Adrenal gland (tissue), 9 donors: ENCODE measurements at regions not wholly inside any gene's neighbourhood (a gene's known extent, or its start where the extent isn't known, plus 50 kb on each side); places are given as distances from the start of the nearest gene placed in this dataset.

Experiments used
- DNase-seq, 7 donors: peaks; one replicate each; pipeline ENCODE4 v3.0.0-alpha.2; 2019 to 2020
- H3K27ac ChIP-seq, 5 donors: fragments of 200-600 bp; sonication (generic) in 4 of 5; 1 replicate in 3 of 5; 2 replicates in 2 of 5; pipeline versions ENCODE4 v1.5.1 to v1.8.0; 2016 to 2020; ENCODE audit warnings: mild to moderate bottlenecking in 1 of 5
- H3K27me3 ChIP-seq: fragments of 200-600 bp; 2 replicates; pipeline ENCODE4 v1.8.0; 2021
- H3K36me3 ChIP-seq, 2 donors: fragments of 200-600 bp; replicated peaks in 1 of 2; 1 replicate in 1 of 2; 2 replicates in 1 of 2; pipeline versions ENCODE4 v1.5.1 to v1.8.0; 2018 to 2022
- H3K4me1 ChIP-seq, 2 donors: fragments of 200-600 bp; replicated peaks in 1 of 2; 1 replicate in 1 of 2; 2 replicates in 1 of 2; pipeline versions ENCODE4 v1.5.1 to v1.8.0; 2018 to 2021
- H3K4me3 ChIP-seq, 4 donors: fragments of 200-600 bp; sonication (generic) in 3 of 4; one replicate each; pipeline ENCODE4 v1.5.1; 2016 to 2018
- H3K9me3 ChIP-seq, 3 donors: fragments of 200-600 bp; sonication (generic) in 1 of 3; replicated peaks in 1 of 3; 1 replicate in 2 of 3; 2 replicates in 1 of 3; pipeline versions ENCODE4 v1.5.1 to v1.8.0; 2016 to 2021
- POLR2A ChIP-seq, 2 donors: fragments of 450-650 bp; IDR thresholded peaks; one replicate each; pipeline ENCODE4 v1.6.1; 2017; ENCODE audit warnings: antibody characterized with exemption in 2 of 2, mild to moderate bottlenecking in 2 of 2, moderate library complexity in 1 of 2
- WGBS, 4 donors: extraction: QIAGEN DNeasy Blood & Tissue Kit in 2 of 4; methylation state at CpG; one replicate each; pipeline versions ENCODE4 v1.1.5 to v1.1.7; 2013 to 2017; 5-methylcytosine and 5-hydroxymethylcytosine counted together
- intact Hi-C, 2 donors: fragments of 100-400 bp; cut with DNase I; formaldehyde crosslinking; loops; one replicate each; pipeline versions ENCODE4 v1.14.1 to v1.15.0; 2022 to 2023
- TF ChIP-seq, protein P1 (sequence below), 6 experiments: fragments of 450-650 bp in 4 of 6; fragments of 200-600 bp in 2 of 6; sonication (generic) in 1 of 6; IDR thresholded peaks; 1 replicate in 5 of 6; 2 replicates in 1 of 6; pipeline versions ENCODE4 v1.5.1 to v1.8.0; 2016 to 2021; ENCODE audit warnings: antibody characterized with exemption in 6 of 6, mild to moderate bottlenecking in 2 of 6, moderate library complexity in 1 of 6
- donor health status: healthy with polysubstance abuse.
- donor health status: Bipolar disorder and iron deficiency.
- donor health status: DM: yes; HTN: yes; CAD: no.
- donor health status: DM: no; HTN: no; CAD: no.
- donor health status: DM: no; HTN: no; CAD: no.

DNA sequence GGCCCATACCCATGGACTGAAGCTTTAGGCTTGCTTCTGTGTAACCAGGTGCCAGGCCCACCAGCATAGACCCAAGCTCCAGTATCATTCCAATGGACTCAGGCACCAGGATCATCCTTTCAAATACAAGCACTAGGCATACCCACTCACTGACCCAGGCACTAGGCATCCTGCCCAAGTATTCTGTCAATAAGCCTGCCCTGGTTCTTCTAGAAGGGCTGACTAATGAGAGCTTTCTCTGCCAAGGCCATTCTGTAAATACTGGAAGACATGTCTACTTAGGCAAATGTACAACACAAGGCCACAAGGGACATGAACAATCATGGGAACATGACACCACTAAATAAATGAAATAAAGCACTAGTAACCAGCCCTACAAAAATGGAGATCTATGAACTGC is 352.2 kb downstream of the FSCB start:
- Histone ChIP-seq H3K27ac (no peak overlapping the region), H3K4me1 (no peaks in the 10 kb centered on the region), H3K27me3 (no peaks in the 10 kb centered on the region), H3K36me3 (no peaks in the 10 kb centered on the region), H3K9me3 (no peaks in the 10 kb centered on the region), H3K4me3 (no peak overlapping the region)
- no peak for DNase-seq
- intact Hi-C loops: no loop called here
- TF ChIP-seq, protein P1, sequence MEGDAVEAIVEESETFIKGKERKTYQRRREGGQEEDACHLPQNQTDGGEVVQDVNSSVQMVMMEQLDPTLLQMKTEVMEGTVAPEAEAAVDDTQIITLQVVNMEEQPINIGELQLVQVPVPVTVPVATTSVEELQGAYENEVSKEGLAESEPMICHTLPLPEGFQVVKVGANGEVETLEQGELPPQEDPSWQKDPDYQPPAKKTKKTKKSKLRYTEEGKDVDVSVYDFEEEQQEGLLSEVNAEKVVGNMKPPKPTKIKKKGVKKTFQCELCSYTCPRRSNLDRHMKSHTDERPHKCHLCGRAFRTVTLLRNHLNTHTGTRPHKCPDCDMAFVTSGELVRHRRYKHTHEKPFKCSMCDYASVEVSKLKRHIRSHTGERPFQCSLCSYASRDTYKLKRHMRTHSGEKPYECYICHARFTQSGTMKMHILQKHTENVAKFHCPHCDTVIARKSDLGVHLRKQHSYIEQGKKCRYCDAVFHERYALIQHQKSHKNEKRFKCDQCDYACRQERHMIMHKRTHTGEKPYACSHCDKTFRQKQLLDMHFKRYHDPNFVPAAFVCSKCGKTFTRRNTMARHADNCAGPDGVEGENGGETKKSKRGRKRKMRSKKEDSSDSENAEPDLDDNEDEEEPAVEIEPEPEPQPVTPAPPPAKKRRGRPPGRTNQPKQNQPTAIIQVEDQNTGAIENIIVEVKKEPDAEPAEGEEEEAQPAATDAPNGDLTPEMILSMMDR (IDR thresholded peaks at IDR 0.05): no peak
- no peak for TF ChIP-seq POLR2A (IDR thresholded peaks at IDR 0.05)

DNA sequence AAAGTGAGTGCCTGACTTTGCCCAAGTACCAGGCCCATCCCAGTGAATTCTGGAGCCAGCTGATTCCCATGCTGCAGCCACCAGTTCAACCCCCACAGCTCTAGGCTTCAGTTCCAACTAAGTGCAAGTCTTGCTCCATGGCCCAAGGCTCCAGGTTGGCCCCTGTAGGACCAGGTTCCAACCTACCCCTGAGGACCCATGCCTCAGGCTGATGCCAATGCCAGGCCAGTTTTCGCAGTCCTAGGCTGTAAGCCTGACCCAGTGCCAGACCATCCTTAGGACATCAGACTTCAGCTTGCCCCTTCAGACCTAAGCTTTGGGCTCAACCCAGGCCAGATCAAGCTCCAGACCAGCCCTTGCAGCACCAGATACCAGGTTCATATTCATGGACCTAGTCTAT is 352.6 kb downstream of the FSCB start:
- H3K27ac ChIP-seq: no peak overlapping the region
- H3K27me3 ChIP-seq: no peaks in the 10 kb centered on the region
- H3K9me3 ChIP-seq: no peaks in the 10 kb centered on the region
- H3K4me1 ChIP-seq: no peaks in the 10 kb centered on the region
- DNase-seq: no peak
- H3K4me3 ChIP-seq: no peak overlapping the region
- WGBS, 4 donors: 88 to 100% (median 94%) methylated on average over 1 of the region's 1 CpG
- intact Hi-C loops: no loop called here
- TF ChIP-seq, protein P1 (IDR thresholded peaks at IDR 0.05): no peak
- TF ChIP-seq POLR2A (IDR thresholded peaks at IDR 0.05): no peak
- no peaks in the 10 kb centered on the region for H3K36me3 ChIP-seq

DNA sequence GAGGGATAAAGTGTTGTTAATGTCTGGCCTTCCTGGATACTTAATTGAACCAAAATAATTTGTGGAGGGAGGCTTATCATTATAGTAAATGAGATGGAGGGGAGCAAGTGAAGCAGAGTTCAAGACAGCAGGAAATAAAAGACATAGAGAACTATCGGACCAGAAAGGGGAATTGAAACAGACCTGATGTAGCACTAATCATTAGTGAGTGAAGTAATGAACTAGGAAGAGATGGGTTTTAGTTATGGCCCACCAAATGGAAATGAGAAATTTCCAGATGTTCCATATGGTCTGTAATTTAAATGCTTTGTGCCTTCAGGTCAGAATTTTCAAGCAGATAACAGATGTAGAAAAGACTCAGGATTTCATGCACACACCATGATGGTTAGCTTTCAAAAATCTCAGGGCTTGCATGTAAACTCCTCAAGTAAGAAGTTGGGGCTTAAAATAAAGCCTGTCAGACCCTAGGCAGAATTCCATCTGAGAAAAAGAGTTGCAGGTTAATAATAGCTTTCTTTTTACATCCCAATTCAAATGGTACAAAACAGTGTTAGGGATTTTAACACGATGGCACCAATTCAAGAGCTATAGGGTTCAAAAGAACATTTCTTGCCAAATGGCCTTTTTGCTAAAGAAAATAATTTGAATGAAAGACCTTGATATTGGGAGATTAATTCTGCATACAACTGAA is 355.8 kb downstream of the FSCB start:
- Histone ChIP-seq H3K27ac (no peak overlapping the region), H3K36me3 (no peaks in the 10 kb centered on the region), H3K4me1 (no peaks in the 10 kb centered on the region), H3K9me3 (no peaks in the 10 kb centered on the region), H3K4me3 (no peak overlapping the region), H3K27me3 (no peaks in the 10 kb centered on the region)
- WGBS, 4 donors: 52 to 65% (median 55%) methylated on average over 2 of the region's 2 CpGs
- intact Hi-C loops: no loop called here
- TF ChIP-seq POLR2A (IDR thresholded peaks at IDR 0.05): no peak
- TF ChIP-seq, protein P1 (IDR thresholded peaks at IDR 0.05): no peak
- DNase-seq: no peak

DNA sequence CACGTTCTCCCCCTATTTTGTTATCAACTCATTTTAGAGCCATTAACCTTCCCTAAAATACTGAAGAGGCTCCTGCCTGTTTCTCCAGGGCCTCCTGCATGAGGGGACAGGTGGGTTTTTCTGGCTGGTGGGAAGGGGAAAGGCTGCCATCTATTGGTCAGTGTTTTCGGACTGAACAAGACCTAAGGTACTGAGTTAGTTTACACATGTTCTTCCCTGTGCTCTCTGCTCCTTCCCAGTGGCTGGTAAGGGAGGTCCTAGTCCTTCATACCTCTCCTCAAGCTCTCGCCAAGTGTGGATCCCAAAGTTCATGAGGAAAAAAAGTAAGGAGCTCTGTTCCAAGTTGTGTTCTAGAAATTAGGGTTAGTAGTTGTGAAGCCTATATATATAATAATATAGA is 357.5 kb downstream of the FSCB start:
- Histone ChIP-seq H3K4me3 (no peak overlapping the region), H3K27ac (no peak overlapping the region), H3K4me1 (no peaks in the 10 kb centered on the region), H3K36me3 (no peaks in the 10 kb centered on the region), H3K27me3 (no peaks in the 10 kb centered on the region), H3K9me3 (no peaks in the 10 kb centered on the region)
- 23 to 31% (median 24%) methylated on average over 3 of the region's 3 CpGs for WGBS, 4 donors
- TF ChIP-seq POLR2A (IDR thresholded peaks at IDR 0.05): no peak
- TF ChIP-seq, protein P1 (IDR thresholded peaks at IDR 0.05): no peak
- no peak for DNase-seq
- intact Hi-C loops: no loop called here
